AG09319 (cell line): ENCODE measurements at regions not wholly inside any gene's neighbourhood (a gene's known extent, or its start where the extent isn't known, plus 50 kb on each side); places are given as distances from the start of the nearest gene placed in this dataset.

Source experiments
- DNase-seq: peaks from one replicate; pipeline ENCODE4 v3.0.0-alpha.2; 2010; ENCODE audit warnings: low read depth; ENCODE audit errors: extremely low read depth
- TF ChIP-seq, protein P1 (sequence below): IDR thresholded peaks from 2 replicates; pipeline ENCODE4 v1.5.1; 2011; ENCODE audit warnings: low read depth, mild to moderate bottlenecking, inconsistent platforms, low read length, moderate library complexity

DNA sequence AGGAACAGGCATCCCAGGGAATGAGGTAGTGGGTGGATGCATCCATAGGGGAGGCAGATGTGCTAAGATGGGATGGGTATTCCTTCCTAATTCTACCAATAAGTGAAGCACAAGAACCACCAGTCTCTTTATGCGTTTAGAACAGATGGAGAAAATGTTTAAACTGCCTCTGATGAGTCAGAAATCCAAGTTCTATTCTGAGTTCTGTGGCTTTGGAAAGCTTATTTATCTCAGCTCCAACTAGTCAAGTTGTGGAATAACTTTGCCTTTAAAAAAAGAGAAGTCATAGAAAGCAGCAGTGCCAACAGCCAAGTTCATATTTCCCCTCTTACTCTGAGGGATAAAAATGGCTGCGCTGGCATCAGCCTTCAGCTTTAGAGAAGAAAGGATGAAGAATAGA, 761.7 kb downstream of the IGSF11 start:
- no peak for DNase-seq
- TF ChIP-seq, protein P1, sequence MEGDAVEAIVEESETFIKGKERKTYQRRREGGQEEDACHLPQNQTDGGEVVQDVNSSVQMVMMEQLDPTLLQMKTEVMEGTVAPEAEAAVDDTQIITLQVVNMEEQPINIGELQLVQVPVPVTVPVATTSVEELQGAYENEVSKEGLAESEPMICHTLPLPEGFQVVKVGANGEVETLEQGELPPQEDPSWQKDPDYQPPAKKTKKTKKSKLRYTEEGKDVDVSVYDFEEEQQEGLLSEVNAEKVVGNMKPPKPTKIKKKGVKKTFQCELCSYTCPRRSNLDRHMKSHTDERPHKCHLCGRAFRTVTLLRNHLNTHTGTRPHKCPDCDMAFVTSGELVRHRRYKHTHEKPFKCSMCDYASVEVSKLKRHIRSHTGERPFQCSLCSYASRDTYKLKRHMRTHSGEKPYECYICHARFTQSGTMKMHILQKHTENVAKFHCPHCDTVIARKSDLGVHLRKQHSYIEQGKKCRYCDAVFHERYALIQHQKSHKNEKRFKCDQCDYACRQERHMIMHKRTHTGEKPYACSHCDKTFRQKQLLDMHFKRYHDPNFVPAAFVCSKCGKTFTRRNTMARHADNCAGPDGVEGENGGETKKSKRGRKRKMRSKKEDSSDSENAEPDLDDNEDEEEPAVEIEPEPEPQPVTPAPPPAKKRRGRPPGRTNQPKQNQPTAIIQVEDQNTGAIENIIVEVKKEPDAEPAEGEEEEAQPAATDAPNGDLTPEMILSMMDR = no peak

DNA sequence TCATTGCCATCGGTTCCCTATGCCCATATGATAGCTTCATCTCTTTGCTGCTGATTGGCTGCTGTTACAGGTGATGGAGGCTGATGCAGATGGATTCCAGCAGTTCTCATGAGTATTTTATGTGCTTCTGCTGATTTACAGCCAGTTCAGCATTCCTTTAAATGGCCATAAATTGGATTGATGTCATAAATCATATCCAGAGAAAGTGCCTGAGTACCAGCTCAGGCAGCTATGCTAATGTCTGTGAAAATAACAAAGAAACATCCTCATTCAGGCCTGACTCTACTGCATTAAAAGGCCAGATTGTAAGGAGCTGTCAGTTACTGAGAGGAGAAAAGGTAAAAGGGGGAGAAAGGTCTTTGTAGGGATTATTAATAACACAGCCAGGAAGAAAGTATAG, 756.8 kb downstream of the IGSF11 start:
- TF ChIP-seq, protein P1 = no peak
- DNase-seq = no peak

DNA sequence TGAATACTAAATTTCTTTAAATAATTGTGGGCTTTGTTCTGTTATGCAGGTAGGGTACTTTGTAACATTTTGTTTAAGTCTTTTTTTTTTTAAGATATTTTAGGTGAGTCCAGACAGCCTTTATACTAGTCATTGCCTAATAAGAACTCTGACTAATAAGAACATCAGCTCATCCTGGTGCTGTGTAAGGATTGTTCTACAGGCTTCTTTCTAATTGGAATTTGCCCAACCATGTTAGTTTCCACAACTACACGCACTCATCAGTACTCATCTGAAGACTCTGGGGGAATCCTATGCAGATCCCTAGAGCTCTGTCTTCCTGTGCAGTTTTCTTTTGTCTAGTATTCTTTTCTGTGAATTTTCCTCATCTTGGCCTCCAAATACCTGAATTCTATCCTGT, 741.8 kb downstream of the IGSF11 start:
- no peak for DNase-seq
- TF ChIP-seq, protein P1 = no peak

DNA sequence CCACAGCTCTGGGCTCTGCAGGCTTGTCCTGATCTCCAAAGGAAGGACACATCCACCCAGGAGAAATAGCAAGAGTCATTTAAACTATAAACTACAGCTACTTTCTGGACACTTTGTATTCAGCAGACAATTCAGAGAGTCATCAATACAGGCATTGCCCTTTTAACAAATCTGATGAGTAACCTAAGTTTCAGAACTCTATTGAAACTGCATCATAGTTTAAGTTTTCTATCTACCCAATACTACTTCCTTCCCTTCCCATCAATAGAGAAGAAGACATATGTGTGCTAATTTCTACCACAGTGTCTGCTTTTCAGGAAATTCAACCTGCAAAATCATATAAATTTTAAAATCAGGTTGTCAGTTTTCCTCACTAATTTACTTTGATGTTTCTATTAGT, 736.5 kb downstream of the IGSF11 start:
- DNase-seq = no peak

DNA sequence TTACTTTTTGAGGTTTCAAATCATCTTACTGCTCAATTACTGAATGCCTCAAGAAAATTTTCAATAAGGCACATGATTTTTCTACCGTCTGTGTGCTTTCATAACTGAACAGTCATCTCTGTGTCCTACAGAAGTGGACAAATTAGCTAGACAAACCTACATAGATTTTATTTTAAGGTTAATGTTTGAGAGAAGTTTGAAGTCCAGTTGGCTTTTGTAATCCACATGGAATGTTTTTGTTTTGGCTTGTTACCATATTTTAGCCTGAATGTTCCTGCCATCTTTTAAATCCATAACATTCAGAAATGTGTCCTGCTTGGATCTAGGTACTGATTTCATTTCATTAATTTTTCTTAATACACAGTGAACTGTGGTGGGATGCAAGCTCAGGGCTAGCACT, 730.1 kb downstream of the IGSF11 start:
- TF ChIP-seq, protein P1 = no peak
- DNase-seq = no peak

More for the DNA sequence above, 736.5 kb downstream of the IGSF11 start:
- TF ChIP-seq, protein P1 = no peak

DNA sequence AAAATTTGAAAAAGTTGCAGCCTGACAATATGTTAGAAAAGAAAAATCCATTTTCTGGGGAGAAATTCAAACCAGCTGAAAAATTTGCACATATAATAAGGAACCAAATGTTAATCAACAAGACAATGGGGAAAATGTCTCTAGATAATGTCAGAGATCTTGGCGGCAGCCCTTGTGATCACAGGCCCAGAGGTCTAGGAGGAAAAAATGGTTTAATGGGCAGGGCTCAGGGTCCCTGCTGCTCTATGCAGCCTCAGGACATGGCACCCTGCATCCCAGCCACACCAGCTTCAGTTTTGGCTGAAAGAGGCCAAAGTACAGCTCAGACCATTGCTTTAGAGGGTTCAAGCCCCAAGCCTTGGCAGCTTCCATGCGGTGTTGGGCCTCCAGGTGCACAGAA, 701.9 kb downstream of the IGSF11 start:
- TF ChIP-seq, protein P1 = no peak
- no peak for DNase-seq

DNA sequence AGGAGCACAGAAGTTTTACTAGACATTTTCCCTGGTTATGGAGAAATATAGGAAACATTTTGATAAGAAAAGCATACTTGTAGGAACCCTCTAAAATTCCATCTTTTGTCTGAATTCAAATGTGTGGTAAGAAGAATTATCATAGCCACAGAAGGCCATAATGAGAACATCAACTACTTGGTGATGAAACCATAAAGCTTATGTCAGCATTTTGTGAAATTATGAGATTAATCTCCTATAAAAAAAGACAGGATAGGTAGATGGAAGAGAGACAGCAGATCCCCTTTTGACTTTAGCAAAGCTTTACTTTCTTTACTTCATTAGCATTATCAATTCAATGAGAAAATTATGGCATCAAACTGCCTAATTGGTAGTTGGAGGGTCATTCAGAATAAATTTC, 697.0 kb downstream of the IGSF11 start:
- TF ChIP-seq, protein P1 = no peak
- DNase-seq = no peak
